Right atrium auricular region (tissue), 2 donors: ENCODE measurements at regions not wholly inside any gene's neighbourhood (a gene's known extent, or its start where the extent isn't known, plus 50 kb on each side); places are given as distances from the start of the nearest gene placed in this dataset.
"Not testable (repeated sequence)": the region's sequence is repeated elsewhere in the genome, so short reads cannot be mapped to it uniquely, and the experiment has no call there.

ENCODE experiments used
- DNase-seq: peaks from one replicate; pipeline ENCODE4 v3.0.0-alpha.2; 2019; ENCODE audit warnings: low spot score
- H3K27ac ChIP-seq, 2 donors: fragments of 200-600 bp; sonication (generic); 1 replicate in 1 of 2; 2 replicates in 1 of 2; pipeline ENCODE4 v1.5.1; 2016 to 2019
- H3K27me3 ChIP-seq, 2 donors: fragments of 200-600 bp; sonication (generic); one replicate each; pipeline versions ENCODE4 v1.5.1 to v1.6.0; 2017 to 2019
- H3K36me3 ChIP-seq: fragments of 200-600 bp; sonication (generic); one replicate; pipeline ENCODE4 v1.5.1; 2016
- H3K4me1 ChIP-seq, 2 donors: fragments of 200-600 bp; sonication (generic); one replicate each; pipeline versions ENCODE4 v1.5.1 to v1.6.0; 2017 to 2019
- H3K4me3 ChIP-seq, 2 donors: fragments of 200-600 bp; sonication (generic); 1 replicate in 1 of 2; 2 replicates in 1 of 2; pipeline ENCODE4 v1.5.1; 2017 to 2019; ENCODE audit warnings: mild to moderate bottlenecking in 1 of 2, moderate library complexity in 1 of 2
- H3K9me3 ChIP-seq, 2 donors: fragments of 200-600 bp; sonication (generic); one replicate each; pipeline ENCODE4 v1.5.1; 2019
- CTCF ChIP-seq, 2 donors: fragments of 200-600 bp; sonication (generic); IDR thresholded peaks; one replicate each; pipeline ENCODE4 v1.5.1; 2019; ENCODE audit warnings: antibody characterized with exemption in 2 of 2

- no peaks in the 10 kb centered on the region for H3K27me3 ChIP-seq
- no peak overlapping the region for H3K4me3 ChIP-seq
- no peaks in the 10 kb centered on the region for H3K36me3 ChIP-seq
- H3K9me3 ChIP-seq: no peaks in the 10 kb centered on the region
- peaks cover 0 to 13% of the 10 kb centered on the region in 2 donors for H3K4me1 ChIP-seq
- DNase-seq: no peak
- no peak overlapping the region for H3K27ac ChIP-seq
- TF ChIP-seq CTCF (IDR thresholded peaks at IDR 0.05): no peak
Observed at GRCh38 chr2:128514555-128514955, 195.9 kb upstream of the HS6ST1 start.

DNA sequence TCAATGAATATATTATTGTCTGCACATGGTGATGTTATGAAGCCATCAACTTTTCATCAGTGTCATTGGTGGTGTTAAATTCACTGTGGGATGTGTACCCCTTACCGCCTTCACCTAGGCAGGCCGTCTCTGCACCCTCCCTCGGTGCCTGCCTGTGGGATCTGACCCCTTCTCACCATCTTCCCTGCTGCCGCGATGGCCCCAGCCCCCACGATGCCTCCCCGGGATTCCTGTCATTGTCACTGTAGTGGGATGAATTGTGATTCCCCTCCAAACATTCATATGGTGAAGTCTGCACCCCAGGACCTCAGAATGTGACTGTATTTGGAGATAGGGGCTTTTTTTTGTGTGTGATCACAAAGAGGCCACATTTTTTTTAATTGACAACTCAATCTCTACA is 198.3 kb upstream of the HS6ST1 start:
- H3K27me3 ChIP-seq: no peaks in the 10 kb centered on the region
- no peak overlapping the region for H3K4me3 ChIP-seq
- no peak for TF ChIP-seq CTCF (IDR thresholded peaks at IDR 0.05)

GRCh38 chr2:128519028-128519427 is 200.4 kb upstream of the HS6ST1 start:
- H3K4me3 ChIP-seq, H3K4me1 ChIP-seq, H3K27me3 ChIP-seq, H3K9me3 ChIP-seq, H3K27ac ChIP-seq, H3K36me3 ChIP-seq: not testable (repeated sequence)
- peak; percentile 46 for DNase-seq

More for the DNA sequence above, 198.3 kb upstream of the HS6ST1 start:
- Histone ChIP-seq H3K27ac (no peak overlapping the region), H3K9me3 (no peaks in the 10 kb centered on the region), H3K36me3 (no peaks in the 10 kb centered on the region), H3K4me1 (peaks cover 0 to 13% of the 10 kb centered on the region in 2 donors)
- no peak for DNase-seq

GRCh38 chr2:128519517-128520215 is 201.0 kb upstream of the HS6ST1 start:
- Histone ChIP-seq H3K27ac (no peak overlapping the region), H3K36me3 (no peaks in the 10 kb centered on the region), H3K9me3 (no peaks in the 10 kb centered on the region), H3K4me1 (no peaks in the 10 kb centered on the region), H3K4me3 (no peak overlapping the region), H3K27me3 (no peaks in the 10 kb centered on the region)
- no peak for TF ChIP-seq CTCF (IDR thresholded peaks at IDR 0.05)
- peak; percentile 48 for DNase-seq

- Histone ChIP-seq H3K27ac (no peak overlapping the region), H3K27me3 (no peaks in the 10 kb centered on the region), H3K9me3 (no peaks in the 10 kb centered on the region), H3K36me3 (no peaks in the 10 kb centered on the region), H3K4me1 (no peaks in the 10 kb centered on the region), H3K4me3 (no peak overlapping the region)
- peak; percentile 34 for DNase-seq
- no peak for TF ChIP-seq CTCF (IDR thresholded peaks at IDR 0.05)
Observed at GRCh38 chr2:128520340-128520739, 201.7 kb upstream of the HS6ST1 start.

GRCh38 chr2:128520791-128521190 is 202.1 kb upstream of the HS6ST1 start:
- DNase-seq: peak; percentile 40
- no peaks in the 10 kb centered on the region for H3K4me1 ChIP-seq
- no peak overlapping the region for H3K27ac ChIP-seq
- no peak for TF ChIP-seq CTCF (IDR thresholded peaks at IDR 0.05)
- no peak overlapping the region for H3K4me3 ChIP-seq
- H3K9me3 ChIP-seq: no peaks in the 10 kb centered on the region
- no peaks in the 10 kb centered on the region for H3K36me3 ChIP-seq
- H3K27me3 ChIP-seq: no peaks in the 10 kb centered on the region
